ENCODE measurements at regions not wholly inside any gene's neighbourhood (a gene's known extent, or its start where the extent isn't known, plus 50 kb on each side); places are given as distances from the start of the nearest gene placed in this dataset.
"Not testable (repeated sequence)": the region's sequence is repeated elsewhere in the genome, so short reads cannot be mapped to it uniquely, and the experiment has no call there.

- BruUV-seq (replicated peaks) = no TSS peak
- Mint-ChIP-seq H3K36me3 (ENCODE audit: insufficient read depth, unreplicated experiment) (no peaks in the 10 kb centered on the region), H3K9me3 (ENCODE audit: low read depth, unreplicated experiment) (peaks cover 5% of the 10 kb centered on the region), H3K27me3 (ENCODE audit: unreplicated experiment) (no peaks in the 10 kb centered on the region), H3K27ac (ENCODE audit: unreplicated experiment) (no peak overlapping the region), H3K4me3 (ENCODE audit: low read depth, unreplicated experiment) (no peak overlapping the region), H3K4me1 (ENCODE audit: low read depth, unreplicated experiment) (no peaks in the 10 kb centered on the region)
- CTCF ChIA-PET = no interaction called here
- DNase-seq = no peak
- intact Hi-C loops (cut with micrococcal nuclease; ENCODE audit: unreplicated experiment) = no loop called here
- TF ChIP-seq, protein P1, sequence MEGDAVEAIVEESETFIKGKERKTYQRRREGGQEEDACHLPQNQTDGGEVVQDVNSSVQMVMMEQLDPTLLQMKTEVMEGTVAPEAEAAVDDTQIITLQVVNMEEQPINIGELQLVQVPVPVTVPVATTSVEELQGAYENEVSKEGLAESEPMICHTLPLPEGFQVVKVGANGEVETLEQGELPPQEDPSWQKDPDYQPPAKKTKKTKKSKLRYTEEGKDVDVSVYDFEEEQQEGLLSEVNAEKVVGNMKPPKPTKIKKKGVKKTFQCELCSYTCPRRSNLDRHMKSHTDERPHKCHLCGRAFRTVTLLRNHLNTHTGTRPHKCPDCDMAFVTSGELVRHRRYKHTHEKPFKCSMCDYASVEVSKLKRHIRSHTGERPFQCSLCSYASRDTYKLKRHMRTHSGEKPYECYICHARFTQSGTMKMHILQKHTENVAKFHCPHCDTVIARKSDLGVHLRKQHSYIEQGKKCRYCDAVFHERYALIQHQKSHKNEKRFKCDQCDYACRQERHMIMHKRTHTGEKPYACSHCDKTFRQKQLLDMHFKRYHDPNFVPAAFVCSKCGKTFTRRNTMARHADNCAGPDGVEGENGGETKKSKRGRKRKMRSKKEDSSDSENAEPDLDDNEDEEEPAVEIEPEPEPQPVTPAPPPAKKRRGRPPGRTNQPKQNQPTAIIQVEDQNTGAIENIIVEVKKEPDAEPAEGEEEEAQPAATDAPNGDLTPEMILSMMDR (IDR thresholded peaks at IDR 0.05; ENCODE audit: unreplicated experiment) = no peak
Observed at GRCh38 chr7:106442476-106442875, 157.7 kb upstream of the NAMPT start.

- CTCF ChIA-PET; H3K4me3 Mint-ChIP-seq (ENCODE audit: low read depth, unreplicated experiment); H3K4me1 Mint-ChIP-seq (ENCODE audit: low read depth, unreplicated experiment); H3K27me3 Mint-ChIP-seq (ENCODE audit: unreplicated experiment); DNase-seq; intact Hi-C loops (cut with micrococcal nuclease; ENCODE audit: unreplicated experiment); H3K36me3 Mint-ChIP-seq (ENCODE audit: insufficient read depth, unreplicated experiment); H3K9me3 Mint-ChIP-seq (ENCODE audit: low read depth, unreplicated experiment); H3K27ac Mint-ChIP-seq (ENCODE audit: unreplicated experiment); BruUV-seq (replicated peaks): not testable (repeated sequence)
Observed at GRCh38 chr7:106441343-106441742, 156.6 kb upstream of the NAMPT start.

DNA sequence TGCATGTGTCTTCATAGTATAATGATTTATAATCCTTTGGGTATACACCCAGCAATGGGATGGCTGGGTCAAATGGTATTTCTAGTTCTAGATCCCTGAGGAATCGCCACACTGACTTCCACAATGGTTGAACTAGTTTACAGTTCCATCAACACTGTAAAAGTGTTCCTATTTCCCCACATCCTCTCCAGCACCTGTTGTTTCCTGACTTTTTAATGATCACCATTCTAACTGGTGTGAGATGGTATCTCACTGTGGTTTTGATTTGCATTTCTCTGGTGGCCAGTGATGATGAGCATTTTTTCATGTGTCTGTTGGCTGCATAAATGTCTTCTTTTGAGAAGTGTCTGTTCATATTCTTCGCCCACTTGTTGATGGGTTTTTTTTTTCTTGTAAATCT lies 152.2 kb upstream of the NAMPT start:
- BruUV-seq (replicated peaks); CTCF ChIA-PET; DNase-seq; H3K27ac Mint-ChIP-seq (ENCODE audit: unreplicated experiment); H3K36me3 Mint-ChIP-seq (ENCODE audit: insufficient read depth, unreplicated experiment); H3K27me3 Mint-ChIP-seq (ENCODE audit: unreplicated experiment); H3K9me3 Mint-ChIP-seq (ENCODE audit: low read depth, unreplicated experiment); H3K4me3 Mint-ChIP-seq (ENCODE audit: low read depth, unreplicated experiment); intact Hi-C loops (cut with micrococcal nuclease; ENCODE audit: unreplicated experiment): not testable (repeated sequence)
- H3K4me1 Mint-ChIP-seq (ENCODE audit: low read depth, unreplicated experiment) = peaks cover 18% of the 10 kb centered on the region

- DNase-seq = no peak
- TF ChIP-seq, protein P1 (IDR thresholded peaks at IDR 0.05; ENCODE audit: unreplicated experiment) = no peak
- Mint-ChIP-seq H3K27ac (ENCODE audit: unreplicated experiment) (peak overlapping the region; percentile 13), H3K27me3 (ENCODE audit: unreplicated experiment) (no peaks in the 10 kb centered on the region), H3K4me3 (ENCODE audit: low read depth, unreplicated experiment) (no peak overlapping the region), H3K9me3 (ENCODE audit: low read depth, unreplicated experiment) (peaks cover 4% of the 10 kb centered on the region), H3K36me3 (ENCODE audit: insufficient read depth, unreplicated experiment) (no peaks in the 10 kb centered on the region), H3K4me1 (ENCODE audit: low read depth, unreplicated experiment) (peaks cover 45% of the 10 kb centered on the region)
- BruUV-seq (replicated peaks) = no TSS peak
- intact Hi-C loops (cut with micrococcal nuclease; ENCODE audit: unreplicated experiment) = no loop called here
- CTCF ChIA-PET = no interaction called here
Observed at GRCh38 chr7:106433377-106433776, 148.6 kb upstream of the NAMPT start.

DNA sequence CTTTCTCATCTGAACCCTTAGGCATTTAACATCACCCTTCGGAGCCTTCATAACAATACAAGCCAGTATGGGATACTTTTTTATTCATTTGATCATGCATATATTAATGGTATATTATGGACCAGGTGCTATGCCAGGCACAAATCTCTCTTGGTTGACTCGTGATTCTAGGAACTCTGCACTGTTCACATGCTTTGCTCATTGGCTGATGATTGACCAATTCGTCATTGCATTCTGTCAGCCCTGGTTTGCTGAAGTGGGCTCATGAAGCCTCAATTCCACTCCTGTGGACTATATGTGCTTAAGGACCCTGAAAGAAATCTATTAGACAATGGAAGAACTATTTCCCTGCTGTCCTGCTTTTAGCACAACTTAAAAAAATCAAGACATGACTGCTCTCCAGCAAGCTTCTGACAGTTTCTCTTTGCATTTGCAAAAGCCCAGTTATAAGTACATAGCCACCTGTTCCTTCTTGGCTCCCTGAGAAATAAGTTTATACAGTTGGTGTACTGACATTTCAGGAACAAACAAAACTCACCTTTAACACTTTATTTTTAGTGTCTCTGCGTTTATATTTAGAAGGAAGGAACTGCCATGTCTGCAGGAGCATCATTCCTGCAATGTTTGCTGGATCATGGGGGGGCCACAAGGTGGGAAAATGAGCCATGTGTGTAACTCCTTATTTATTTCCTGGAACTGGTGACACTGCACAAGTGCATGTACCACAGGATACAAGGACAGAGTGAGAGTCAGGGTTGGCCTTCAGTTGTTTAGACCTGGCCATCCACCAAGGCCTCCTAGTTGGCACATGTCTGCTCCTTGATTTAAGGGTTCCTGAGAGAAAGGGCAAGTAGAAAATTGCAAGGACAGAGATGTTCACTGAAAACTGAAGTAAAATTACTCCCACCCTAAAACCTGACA lies 146.0 kb upstream of the NAMPT start:
- intact Hi-C loops (cut with micrococcal nuclease; ENCODE audit: unreplicated experiment) = no loop called here
- no peaks in the 10 kb centered on the region for H3K27me3 Mint-ChIP-seq (ENCODE audit: unreplicated experiment)
- H3K9me3 Mint-ChIP-seq (ENCODE audit: low read depth, unreplicated experiment) = peaks cover 8% of the 10 kb centered on the region
- DNase-seq = no peak
- peaks cover 70% of the 10 kb centered on the region for H3K4me1 Mint-ChIP-seq (ENCODE audit: low read depth, unreplicated experiment)
- peaks cover 5% of the 10 kb centered on the region for H3K36me3 Mint-ChIP-seq (ENCODE audit: insufficient read depth, unreplicated experiment)
- BruUV-seq (replicated peaks) = no TSS peak
- CTCF ChIA-PET = no interaction called here
- peak overlapping the region; percentile 8 for H3K27ac Mint-ChIP-seq (ENCODE audit: unreplicated experiment)
- no peak overlapping the region for H3K4me3 Mint-ChIP-seq (ENCODE audit: low read depth, unreplicated experiment)
- TF ChIP-seq, protein P1 (IDR thresholded peaks at IDR 0.05; ENCODE audit: unreplicated experiment) = no peak

Measured in Calu3 (cell line).